Fibroblast of pulmonary artery (primary cell): ENCODE measurements at regions not wholly inside any gene's neighbourhood (a gene's known extent, or its start where the extent isn't known, plus 50 kb on each side); places are given as distances from the start of the nearest gene placed in this dataset.

Experiments
- DNase-seq: peaks from one replicate; pipeline ENCODE4 v3.0.0-alpha.2; 2010; ENCODE audit warnings: low read depth
- H3K4me3 ChIP-seq: replicated peaks from 2 replicates; pipeline ENCODE4 v1.5.1; 2011; ENCODE audit warnings: low read depth, mild to moderate bottlenecking, control low read depth, low read length, moderate library complexity
- TF ChIP-seq, protein P1 (sequence below): IDR thresholded peaks from 2 replicates; pipeline ENCODE4 v1.5.1; 2011; ENCODE audit warnings: mild to moderate bottlenecking, control low read depth, low read length, inconsistent platforms; ENCODE audit errors: missing control alignments

DNA sequence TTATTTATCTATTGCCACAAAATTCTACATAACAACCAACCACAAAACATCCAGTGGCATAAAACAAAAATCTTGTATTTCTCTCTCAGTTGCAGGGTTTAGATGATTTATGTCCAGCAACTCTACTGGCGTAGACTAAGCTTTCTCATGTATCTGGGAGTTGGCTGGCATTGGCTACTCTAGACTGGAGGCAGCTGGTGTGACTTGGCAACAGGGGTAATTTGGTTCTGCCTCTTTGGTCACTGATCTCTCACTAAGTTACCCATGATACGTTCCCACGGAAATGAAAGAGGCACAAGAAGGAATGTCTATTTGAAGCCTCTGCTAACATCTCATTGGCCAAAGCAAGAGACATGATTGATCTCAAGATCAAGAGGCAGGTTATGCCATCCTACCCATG is 144.0 kb downstream of the HS3ST3B1 start:
- TF ChIP-seq, protein P1, sequence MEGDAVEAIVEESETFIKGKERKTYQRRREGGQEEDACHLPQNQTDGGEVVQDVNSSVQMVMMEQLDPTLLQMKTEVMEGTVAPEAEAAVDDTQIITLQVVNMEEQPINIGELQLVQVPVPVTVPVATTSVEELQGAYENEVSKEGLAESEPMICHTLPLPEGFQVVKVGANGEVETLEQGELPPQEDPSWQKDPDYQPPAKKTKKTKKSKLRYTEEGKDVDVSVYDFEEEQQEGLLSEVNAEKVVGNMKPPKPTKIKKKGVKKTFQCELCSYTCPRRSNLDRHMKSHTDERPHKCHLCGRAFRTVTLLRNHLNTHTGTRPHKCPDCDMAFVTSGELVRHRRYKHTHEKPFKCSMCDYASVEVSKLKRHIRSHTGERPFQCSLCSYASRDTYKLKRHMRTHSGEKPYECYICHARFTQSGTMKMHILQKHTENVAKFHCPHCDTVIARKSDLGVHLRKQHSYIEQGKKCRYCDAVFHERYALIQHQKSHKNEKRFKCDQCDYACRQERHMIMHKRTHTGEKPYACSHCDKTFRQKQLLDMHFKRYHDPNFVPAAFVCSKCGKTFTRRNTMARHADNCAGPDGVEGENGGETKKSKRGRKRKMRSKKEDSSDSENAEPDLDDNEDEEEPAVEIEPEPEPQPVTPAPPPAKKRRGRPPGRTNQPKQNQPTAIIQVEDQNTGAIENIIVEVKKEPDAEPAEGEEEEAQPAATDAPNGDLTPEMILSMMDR: no peak
- DNase-seq: no peak
- no peak overlapping the region for H3K4me3 ChIP-seq

DNA sequence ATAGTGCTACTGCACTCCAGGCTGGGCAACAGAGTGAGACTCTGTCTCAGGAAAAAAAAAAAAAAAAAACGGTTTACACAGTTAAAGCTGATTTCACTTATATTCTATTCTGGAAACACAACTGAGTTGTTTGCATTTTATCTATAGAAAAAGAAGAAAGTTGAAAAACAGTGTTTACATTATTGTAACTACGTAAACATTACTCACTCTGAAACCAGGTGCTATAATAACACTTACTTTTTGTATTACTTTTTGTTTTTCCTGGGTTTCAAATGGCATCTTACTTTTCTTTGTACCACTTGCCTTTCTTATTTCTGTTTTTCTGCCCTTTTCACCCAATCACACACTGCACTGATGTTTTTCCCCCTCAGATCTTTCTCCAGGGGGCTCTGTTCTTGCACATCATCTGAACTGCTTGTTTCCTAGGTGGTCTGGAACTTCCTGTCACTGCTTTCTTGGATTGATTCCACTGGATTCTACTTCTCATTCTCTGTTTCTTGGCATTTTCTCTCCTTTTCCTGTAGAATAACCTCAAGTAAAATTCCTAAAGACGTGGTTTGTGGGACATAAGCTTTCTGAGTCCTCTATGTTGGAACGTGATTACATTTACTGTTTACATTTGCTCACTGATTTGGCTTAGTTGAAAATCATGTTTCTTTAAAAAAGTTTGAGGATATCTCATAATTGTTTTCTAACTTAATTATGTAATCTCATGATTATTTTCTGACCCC is 142.1 kb downstream of the HS3ST3B1 start:
- TF ChIP-seq, protein P1: no peak
- DNase-seq: no peak
- H3K4me3 ChIP-seq: no peak overlapping the region

DNA sequence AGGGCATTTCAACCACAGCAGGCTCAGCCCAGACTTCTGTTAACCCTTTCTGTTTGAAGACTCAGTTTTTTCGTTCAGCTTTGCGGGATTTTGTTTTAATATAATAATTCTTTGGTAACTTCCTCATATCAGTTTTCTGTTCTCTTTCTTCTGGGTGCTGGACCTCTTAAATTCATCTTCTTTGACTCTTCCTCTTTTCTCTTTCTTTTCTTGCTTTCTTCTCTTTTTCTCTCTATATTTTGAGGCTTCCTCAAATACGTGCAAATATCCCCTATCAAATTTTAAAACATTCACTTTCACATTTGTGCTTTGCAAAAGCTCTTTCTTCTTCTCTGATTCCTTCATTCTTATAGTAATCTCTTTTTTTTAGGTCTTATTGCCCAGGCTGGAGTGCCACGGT is 136.3 kb downstream of the HS3ST3B1 start:
- H3K4me3 ChIP-seq: no peak overlapping the region
- DNase-seq: no peak
- TF ChIP-seq, protein P1: no peak

DNA sequence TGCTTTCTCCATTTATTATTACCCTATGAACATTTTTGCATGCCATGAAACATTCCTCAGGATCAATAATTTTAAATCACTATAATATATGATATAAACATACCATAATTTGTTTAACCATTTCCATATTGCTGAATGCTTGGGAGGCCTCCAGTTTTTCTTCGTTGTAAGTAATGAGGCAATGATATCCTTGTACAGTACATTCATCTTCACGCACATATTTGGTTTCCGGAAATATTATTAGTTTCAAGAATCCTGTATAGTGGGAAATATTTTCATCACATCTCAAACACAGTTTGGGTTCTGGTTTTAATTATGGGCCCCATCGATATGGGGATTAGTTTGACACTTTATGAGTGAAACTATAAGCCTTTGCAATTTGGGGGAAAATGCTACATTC is 135.4 kb downstream of the HS3ST3B1 start:
- TF ChIP-seq, protein P1: no peak
- H3K4me3 ChIP-seq: no peak overlapping the region
- no peak for DNase-seq

DNA sequence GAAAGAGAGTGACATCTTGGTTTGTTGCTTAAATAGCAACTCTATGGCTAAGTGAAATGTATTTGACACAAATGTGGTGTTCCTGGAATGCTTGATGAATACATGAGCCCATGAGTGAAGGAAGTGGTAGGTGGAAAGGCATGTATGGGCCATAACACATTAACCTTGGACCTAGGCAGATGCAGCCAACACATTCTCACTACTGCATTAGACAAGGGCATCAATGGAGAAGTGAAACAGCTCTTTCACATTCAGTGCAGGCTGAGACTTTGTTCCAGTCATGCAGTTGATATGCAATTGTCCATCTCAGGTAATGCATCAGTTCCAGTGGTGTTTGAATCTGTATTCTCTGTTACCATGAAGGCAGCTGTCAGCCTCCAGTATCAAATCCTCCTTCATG is 133.6 kb downstream of the HS3ST3B1 start:
- DNase-seq: no peak
- H3K4me3 ChIP-seq: no peak overlapping the region
- TF ChIP-seq, protein P1: no peak

DNA sequence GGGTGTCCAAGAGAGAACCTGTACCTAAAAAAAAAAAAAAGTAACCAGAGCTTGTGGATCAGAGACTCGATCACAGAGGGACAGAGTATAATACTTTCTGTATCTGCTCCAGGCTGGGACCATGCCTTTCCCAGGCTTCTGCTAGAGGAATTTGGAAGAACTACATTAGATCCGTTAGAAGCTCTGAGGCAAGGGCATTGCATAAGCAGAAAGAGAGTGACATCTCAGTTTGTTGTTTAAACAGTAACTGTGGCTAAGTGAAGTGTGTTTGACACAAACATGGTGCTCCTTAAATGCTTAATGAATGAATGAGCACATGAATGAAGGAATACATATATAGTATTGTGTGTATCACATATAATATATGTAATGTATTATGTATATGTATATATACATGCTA is 131.2 kb downstream of the HS3ST3B1 start:
- DNase-seq: no peak
- no peak overlapping the region for H3K4me3 ChIP-seq
- TF ChIP-seq, protein P1: no peak

DNA sequence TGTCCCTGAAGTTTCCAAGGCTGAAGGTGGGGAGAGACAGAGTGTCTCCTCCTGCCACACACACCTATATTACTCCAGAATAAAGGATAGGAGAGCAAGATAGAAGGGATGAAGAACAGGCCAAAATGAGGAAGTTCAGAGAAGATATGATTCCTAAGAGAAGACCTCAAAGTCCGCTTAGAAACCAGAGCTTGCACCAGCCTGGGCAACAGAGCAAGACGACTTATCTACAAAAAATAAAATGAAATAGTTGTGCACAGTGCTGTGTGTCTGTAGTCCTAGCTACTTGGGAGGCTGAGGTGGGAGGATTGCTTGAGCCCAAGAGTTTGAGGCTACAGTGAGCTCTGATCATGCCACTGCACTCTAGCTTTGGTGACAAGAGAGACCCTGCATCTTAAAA is 128.2 kb downstream of the HS3ST3B1 start:
- no peak for DNase-seq
- TF ChIP-seq, protein P1: no peak
- no peak overlapping the region for H3K4me3 ChIP-seq
